CD4-positive, alpha-beta T cell (primary cell): ENCODE measurements at regions not wholly inside any gene's neighbourhood (a gene's known extent, or its start where the extent isn't known, plus 50 kb on each side); places are given as distances from the start of the nearest gene placed in this dataset.
A peak's percentile ranks its signal among the peaks of the same experiment; 100 is the strongest.

Source experiments
- ATAC-seq: fragments of 200-7000 bp; cut with Tn5 transposase; one replicate; pipeline ENCODE4 v1.10.0; 2022; ENCODE audit warnings: mild to moderate bottlenecking; ENCODE audit not compliant: poor library complexity
- CTCF ChIA-PET: fragments of 350-600 bp; sonication (Branson Sonifier 250); formaldehyde crosslinking; loops from one replicate; lab custom pipeline; 2021; ENCODE audit warnings: antibody characterized with exemption, inconsistent platforms; lab: Charles Lee
- POLR2A ChIA-PET: fragments of 350-600 bp; sonication (Branson Sonifier 250); formaldehyde crosslinking; loops from one replicate; lab custom pipeline; 2021; ENCODE audit warnings: antibody characterized with exemption, inconsistent platforms; lab: Charles Lee
- DNase-seq, 14 experiments: peaks; one replicate each; pipeline ENCODE4 v3.0.0-alpha.2; 2013 to 2020; ENCODE audit warnings: mixed read lengths in 2 of 14
- H3K27ac ChIP-seq, 2 donors: one replicate each; pipeline versions ENCODE4 v1.5.1 to v1.7.0; 2013; ENCODE audit warnings: low read length in 2 of 2, low read depth in 1 of 2, mild to moderate bottlenecking in 1 of 2
- H3K27me3 ChIP-seq, 2 experiments: 1 replicate in 1 of 2; 2 replicates in 1 of 2; pipeline versions ENCODE4 v1.6.1 to v1.7.0; 2013; ENCODE audit warnings: low read length in 2 of 2, control low read depth in 1 of 2, mild to moderate bottlenecking in 1 of 2, moderate library complexity in 1 of 2; ENCODE audit not compliant: insufficient read depth in 2 of 2, control insufficient read depth in 1 of 2
- H3K36me3 ChIP-seq: one replicate; pipeline ENCODE4 v1.6.1; 2013; ENCODE audit warnings: low read length, control low read depth; ENCODE audit not compliant: insufficient read depth
- H3K4me1 ChIP-seq: one replicate; pipeline ENCODE4 v1.6.1; 2013; ENCODE audit warnings: low read length, control low read depth; ENCODE audit not compliant: insufficient read depth
- H3K4me3 ChIP-seq: one replicate; pipeline ENCODE4 v1.5.1; 2013; ENCODE audit warnings: mild to moderate bottlenecking, low read length, moderate library complexity
- H3K9me3 ChIP-seq, 2 experiments: 1 replicate in 1 of 2; 2 replicates in 1 of 2; pipeline versions ENCODE4 v1.6.1 to v1.7.0; 2013; ENCODE audit warnings: low read length in 2 of 2, mild to moderate bottlenecking in 2 of 2, control low read depth in 1 of 2, moderate library complexity in 1 of 2; ENCODE audit not compliant: control insufficient read depth in 1 of 2, insufficient read depth in 1 of 2
- H3K27ac Mint-ChIP-seq: one replicate; pipeline ENCODE4 v1.8.0; 2020; ENCODE audit warnings: mixed read lengths
- H3K27me3 Mint-ChIP-seq: one replicate; pipeline ENCODE4 v1.8.0; 2021; ENCODE audit warnings: mixed read lengths
- H3K36me3 Mint-ChIP-seq: one replicate; pipeline ENCODE4 v1.8.0; 2021; ENCODE audit warnings: low read depth, mixed read lengths
- H3K4me1 Mint-ChIP-seq: one replicate; pipeline ENCODE4 v1.8.0; 2021; ENCODE audit warnings: low read depth, mixed read lengths
- H3K4me3 Mint-ChIP-seq: one replicate; pipeline ENCODE4 v1.8.0; 2020; ENCODE audit warnings: mild to moderate bottlenecking, mixed read lengths
- H3K9me3 Mint-ChIP-seq: one replicate; pipeline ENCODE4 v1.8.0; 2020; ENCODE audit warnings: mixed read lengths
- CTCF ChIP-seq: fragments of 200-600 bp; IDR thresholded peaks from one replicate; pipeline ENCODE4 v1.8.0; 2022; ENCODE audit warnings: antibody characterized with exemption, mild to moderate bottlenecking
- intact Hi-C, 2 experiments: fragments of 100-400 bp; cut with DNase I in 1 of 2; cut with micrococcal nuclease in 1 of 2; formaldehyde crosslinking; loops; one replicate each; pipeline versions ENCODE4 v1.15.1 to v1.9.0; 2023 to 2025; cut with DNase I, micrococcal nuclease

GRCh38 chr1:30405081-30405480, 318.3 kb downstream of the MATN1 start:
- H3K27me3 ChIP-seq: peaks cover 0 to 2% of the 10 kb centered on the region in 2 experiments
- no peak overlapping the region for H3K27ac Mint-ChIP-seq
- H3K4me1 ChIP-seq: no peaks in the 10 kb centered on the region
- intact Hi-C loops: no loop called here
- ChIA-PET POLR2A (no interaction called here), CTCF (no interaction called here)
- H3K9me3 Mint-ChIP-seq: no peaks in the 10 kb centered on the region
- peak in 1 of 14 experiments; percentile 8 for DNase-seq
- no peak overlapping the region for H3K4me3 ChIP-seq
- H3K36me3 ChIP-seq: no peaks in the 10 kb centered on the region
- no peak for TF ChIP-seq CTCF
- peaks cover 36% of the 10 kb centered on the region for H3K27me3 Mint-ChIP-seq
- H3K4me1 Mint-ChIP-seq: no peaks in the 10 kb centered on the region
- H3K9me3 ChIP-seq: no peaks in the 10 kb centered on the region
- ATAC-seq: no peak
- no peak overlapping the region for H3K4me3 Mint-ChIP-seq
- H3K36me3 Mint-ChIP-seq: no peaks in the 10 kb centered on the region
- H3K27ac ChIP-seq: no peak overlapping the region

GRCh38 chr1:30404341-30404740, 319.0 kb downstream of the MATN1 start:
- Mint-ChIP-seq H3K36me3 (no peaks in the 10 kb centered on the region), H3K27me3 (peaks cover 32% of the 10 kb centered on the region), H3K9me3 (no peaks in the 10 kb centered on the region), H3K4me1 (no peaks in the 10 kb centered on the region), H3K4me3 (no peak overlapping the region), H3K27ac (no peak overlapping the region)
- DNase-seq: peak in 1 of 14 experiments; percentile 14
- TF ChIP-seq CTCF: no peak
- Histone ChIP-seq H3K27me3 (peaks cover 0 to 2% of the 10 kb centered on the region in 2 experiments), H3K4me1 (no peaks in the 10 kb centered on the region), H3K9me3 (no peaks in the 10 kb centered on the region), H3K4me3 (no peak overlapping the region), H3K36me3 (no peaks in the 10 kb centered on the region), H3K27ac (no peak overlapping the region)
- POLR2A ChIA-PET: no interaction called here
- no peak for ATAC-seq
- CTCF ChIA-PET: no interaction called here
- intact Hi-C loops: no loop called here

- Histone ChIP-seq H3K9me3 (no peaks in the 10 kb centered on the region), H3K27me3 (peaks cover 0 to 2% of the 10 kb centered on the region in 2 experiments), H3K27ac (no peak overlapping the region), H3K4me3 (no peak overlapping the region), H3K4me1 (no peaks in the 10 kb centered on the region), H3K36me3 (no peaks in the 10 kb centered on the region)
- CTCF ChIA-PET: no interaction called here
- TF ChIP-seq CTCF: no peak
- POLR2A ChIA-PET: no interaction called here
- H3K27me3 Mint-ChIP-seq: peaks cover 26% of the 10 kb centered on the region
- no peaks in the 10 kb centered on the region for H3K9me3 Mint-ChIP-seq
- intact Hi-C loops: no loop called here
- no peak overlapping the region for H3K27ac Mint-ChIP-seq
- DNase-seq (peak in 1 of 14 experiments; percentile 11), ATAC-seq (no peak)
- no peaks in the 10 kb centered on the region for H3K36me3 Mint-ChIP-seq
- H3K4me1 Mint-ChIP-seq: no peaks in the 10 kb centered on the region
- no peak overlapping the region for H3K4me3 Mint-ChIP-seq
Measured at GRCh38 chr1:30403726-30404125, 319.7 kb downstream of the MATN1 start.
